ENCODE measurements at regions not wholly inside any gene's neighbourhood (a gene's known extent, or its start where the extent isn't known, plus 50 kb on each side); places are given as distances from the start of the nearest gene placed in this dataset.

- peak overlapping the region; percentile 48 for H3K27ac ChIP-seq
- H3K4me1 ChIP-seq, result no peaks in the 10 kb centered on the region
- H3K4me3 ChIP-seq (ENCODE audit: low read depth, low read length), result no peak overlapping the region
- TF ChIP-seq, protein P1, sequence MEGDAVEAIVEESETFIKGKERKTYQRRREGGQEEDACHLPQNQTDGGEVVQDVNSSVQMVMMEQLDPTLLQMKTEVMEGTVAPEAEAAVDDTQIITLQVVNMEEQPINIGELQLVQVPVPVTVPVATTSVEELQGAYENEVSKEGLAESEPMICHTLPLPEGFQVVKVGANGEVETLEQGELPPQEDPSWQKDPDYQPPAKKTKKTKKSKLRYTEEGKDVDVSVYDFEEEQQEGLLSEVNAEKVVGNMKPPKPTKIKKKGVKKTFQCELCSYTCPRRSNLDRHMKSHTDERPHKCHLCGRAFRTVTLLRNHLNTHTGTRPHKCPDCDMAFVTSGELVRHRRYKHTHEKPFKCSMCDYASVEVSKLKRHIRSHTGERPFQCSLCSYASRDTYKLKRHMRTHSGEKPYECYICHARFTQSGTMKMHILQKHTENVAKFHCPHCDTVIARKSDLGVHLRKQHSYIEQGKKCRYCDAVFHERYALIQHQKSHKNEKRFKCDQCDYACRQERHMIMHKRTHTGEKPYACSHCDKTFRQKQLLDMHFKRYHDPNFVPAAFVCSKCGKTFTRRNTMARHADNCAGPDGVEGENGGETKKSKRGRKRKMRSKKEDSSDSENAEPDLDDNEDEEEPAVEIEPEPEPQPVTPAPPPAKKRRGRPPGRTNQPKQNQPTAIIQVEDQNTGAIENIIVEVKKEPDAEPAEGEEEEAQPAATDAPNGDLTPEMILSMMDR (IDR thresholded peaks at IDR 0.05), result no peak
- no peak overlapping the region for H3K9ac ChIP-seq
- peaks cover 34% of the 10 kb centered on the region for H3K27me3 ChIP-seq (ENCODE audit: control insufficient read depth, insufficient read depth, low read length)
- H3K79me2 ChIP-seq, result no peaks in the 10 kb centered on the region
- H3K9me3 ChIP-seq (ENCODE audit: control insufficient read depth, low read length), result peaks cover 8% of the 10 kb centered on the region
- H3K36me3 ChIP-seq (ENCODE audit: control insufficient read depth, insufficient read depth, low read length), result no peaks in the 10 kb centered on the region
- H3K4me2 ChIP-seq (ENCODE audit: low read length), result no peak overlapping the region
- H2AFZ ChIP-seq, result peak overlapping the region; percentile 29
Measured at GRCh38 chr7:25855854-25856782, 295.9 kb upstream of the NFE2L3 start.

GRCh38 chr7:25857376-25858067, 294.5 kb upstream of the NFE2L3 start:
- Histone ChIP-seq H3K9me3 (ENCODE audit: control insufficient read depth, low read length) (peaks cover 8% of the 10 kb centered on the region), H3K4me2 (ENCODE audit: low read length) (no peak overlapping the region), H3K79me2 (no peaks in the 10 kb centered on the region), H2AFZ (peak overlapping the region; percentile 13), H3K36me3 (ENCODE audit: control insufficient read depth, insufficient read depth, low read length) (no peaks in the 10 kb centered on the region), H3K27ac (no peak overlapping the region), H3K9ac (no peak overlapping the region), H3K27me3 (ENCODE audit: control insufficient read depth, insufficient read depth, low read length) (peaks cover 43% of the 10 kb centered on the region), H3K4me3 (ENCODE audit: low read depth, low read length) (no peak overlapping the region), H3K4me1 (no peaks in the 10 kb centered on the region)
- TF ChIP-seq, protein P1 (IDR thresholded peaks at IDR 0.05), result no peak

DNA sequence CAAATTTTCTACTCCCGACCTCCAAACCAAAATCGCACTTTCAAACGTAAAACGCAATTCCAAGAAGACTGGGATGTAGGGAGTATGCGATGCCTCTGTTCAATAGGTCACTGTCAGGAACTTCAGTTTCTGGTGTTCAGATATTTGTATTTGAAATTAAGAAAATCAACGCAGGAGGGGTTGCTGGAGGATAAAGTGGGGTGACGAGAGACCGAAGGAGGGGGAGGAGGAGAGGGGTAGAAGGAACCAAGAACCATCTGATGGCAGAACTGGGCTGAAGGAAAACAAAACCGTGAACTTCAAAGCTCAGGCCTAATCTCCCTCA, 293.8 kb upstream of the NFE2L3 start:
- Histone ChIP-seq H3K4me3 (ENCODE audit: low read depth, low read length) (no peak overlapping the region), H3K9me3 (ENCODE audit: control insufficient read depth, low read length) (peaks cover 8% of the 10 kb centered on the region), H2AFZ (no peak overlapping the region), H3K4me1 (no peaks in the 10 kb centered on the region), H3K27me3 (ENCODE audit: control insufficient read depth, insufficient read depth, low read length) (peaks cover 43% of the 10 kb centered on the region), H3K4me2 (ENCODE audit: low read length) (no peak overlapping the region), H3K9ac (no peak overlapping the region), H3K79me2 (no peaks in the 10 kb centered on the region), H3K27ac (no peak overlapping the region), H3K36me3 (ENCODE audit: control insufficient read depth, insufficient read depth, low read length) (no peaks in the 10 kb centered on the region)
- TF ChIP-seq, protein P1 (IDR thresholded peaks at IDR 0.05), result no peak

DNA sequence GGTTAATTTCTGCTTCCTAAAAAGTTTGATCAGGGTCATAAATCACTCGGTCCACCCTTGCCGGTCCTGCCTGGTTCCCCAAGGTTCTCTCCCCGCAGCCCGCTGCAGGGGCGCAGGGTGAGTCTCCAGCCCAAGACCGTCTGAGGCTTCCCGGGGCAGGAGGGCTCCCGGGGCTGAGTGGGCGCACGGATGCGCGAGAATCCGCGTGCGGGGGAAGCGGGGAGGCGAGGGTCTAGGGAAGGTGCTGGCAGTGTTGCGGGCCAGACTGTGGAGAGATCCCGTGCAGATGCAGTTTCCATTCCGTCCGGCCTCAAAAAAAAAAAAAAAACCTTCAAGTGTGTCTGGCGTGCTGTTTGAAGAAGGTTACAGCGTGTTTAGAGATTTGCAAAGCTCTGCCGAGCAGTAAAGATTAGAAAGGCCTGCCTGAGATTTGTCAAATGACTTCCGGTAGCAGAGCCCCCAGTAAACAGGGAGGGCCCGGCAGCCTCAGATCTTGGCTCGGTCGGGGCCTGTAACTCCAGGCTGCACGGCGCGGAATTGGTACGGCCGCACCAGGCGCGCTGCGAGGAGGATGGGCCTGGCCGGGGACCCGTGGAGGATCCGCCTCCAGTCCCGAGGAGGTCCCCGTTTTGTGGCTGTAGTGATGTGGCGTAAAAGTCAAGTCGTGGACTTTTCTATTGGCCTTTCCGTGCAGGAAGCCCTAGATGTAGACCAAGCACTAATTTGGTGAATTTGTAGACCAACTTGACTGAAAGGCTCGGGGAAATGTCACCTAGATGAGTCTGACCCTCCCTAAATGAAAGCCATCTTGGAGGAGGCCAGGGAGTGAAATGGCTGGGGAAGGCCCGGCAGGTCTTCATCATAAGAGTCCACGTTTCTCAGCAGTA, 293.2 kb upstream of the NFE2L3 start:
- no peak overlapping the region for H3K4me2 ChIP-seq (ENCODE audit: low read length)
- peaks cover 43% of the 10 kb centered on the region for H3K27me3 ChIP-seq (ENCODE audit: control insufficient read depth, insufficient read depth, low read length)
- no peaks in the 10 kb centered on the region for H3K36me3 ChIP-seq (ENCODE audit: control insufficient read depth, insufficient read depth, low read length)
- TF ChIP-seq, protein P1 (IDR thresholded peaks at IDR 0.05), result no peak
- no peak overlapping the region for H3K4me3 ChIP-seq (ENCODE audit: low read depth, low read length)
- H3K4me1 ChIP-seq, result no peaks in the 10 kb centered on the region
- H3K79me2 ChIP-seq, result no peaks in the 10 kb centered on the region
- H3K9ac ChIP-seq, result no peak overlapping the region
- peaks cover 8% of the 10 kb centered on the region for H3K9me3 ChIP-seq (ENCODE audit: control insufficient read depth, low read length)
- no peak overlapping the region for H3K27ac ChIP-seq
- no peak overlapping the region for H2AFZ ChIP-seq
